ENCODE measurements at regions not wholly inside any gene's neighbourhood (a gene's known extent, or its start where the extent isn't known, plus 50 kb on each side); places are given as distances from the start of the nearest gene placed in this dataset.
A peak's percentile ranks its signal among the peaks of the same experiment; 100 is the strongest.

DNA sequence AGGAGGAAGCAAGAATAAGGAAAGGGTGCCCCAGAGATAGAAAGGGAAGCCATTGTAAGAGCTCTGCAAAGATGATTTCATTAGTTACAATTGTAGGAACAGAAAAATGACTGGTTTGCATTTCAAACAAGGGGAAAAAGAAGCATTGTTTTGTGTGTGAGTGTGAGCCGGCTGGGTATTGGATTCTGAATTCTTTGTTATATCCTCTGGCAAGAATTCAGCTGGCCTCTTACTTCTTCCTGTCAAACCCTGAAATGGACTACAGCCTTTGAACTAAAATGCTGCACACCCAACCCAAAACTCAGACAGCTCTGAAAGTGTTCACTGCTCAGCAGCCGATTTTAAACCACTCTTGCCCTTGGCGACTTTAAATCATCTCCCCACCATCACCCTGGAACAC lies 461.3 kb downstream of the PMP22 start:
- DNase-seq: no peak

DNA sequence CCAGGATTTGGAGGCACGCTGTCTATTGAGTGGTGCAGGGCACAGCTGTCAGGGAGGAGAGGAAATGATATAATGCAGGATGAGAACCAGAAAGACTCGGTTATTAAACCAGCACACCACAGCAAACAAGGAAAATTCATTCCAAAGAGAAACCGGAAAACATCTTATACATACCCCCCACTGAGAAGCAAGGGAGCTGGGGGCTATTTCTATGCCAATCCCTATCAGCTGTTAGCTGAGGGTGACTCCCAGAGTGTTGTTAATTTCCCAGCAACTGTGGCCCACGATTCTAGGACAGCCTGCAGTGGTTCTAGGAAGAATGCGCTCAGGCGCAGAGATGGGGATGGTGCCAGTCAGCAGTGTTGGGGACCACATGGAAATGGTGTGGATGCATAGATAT lies 467.3 kb downstream of the PMP22 start:
- DNase-seq: no peak

DNA sequence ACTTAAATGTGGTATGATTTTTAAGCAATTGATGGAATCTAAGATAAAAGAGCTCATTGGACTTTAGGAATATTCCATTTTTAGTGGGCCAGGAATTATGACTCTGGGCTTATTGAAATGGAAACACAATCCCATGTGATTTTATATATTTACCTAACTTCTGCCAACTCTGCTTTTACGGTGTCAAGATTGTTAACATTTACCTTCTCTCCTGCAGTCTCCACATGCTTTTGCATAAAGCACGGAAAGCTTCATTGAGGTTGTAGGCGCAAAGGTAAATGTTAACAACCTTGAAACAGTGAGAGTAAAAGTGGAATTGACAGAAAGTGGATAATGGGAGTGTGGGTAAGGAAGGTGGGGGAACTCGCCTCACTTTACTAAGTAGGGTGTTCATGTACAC lies 468.1 kb downstream of the PMP22 start:
- no peak for DNase-seq

DNA sequence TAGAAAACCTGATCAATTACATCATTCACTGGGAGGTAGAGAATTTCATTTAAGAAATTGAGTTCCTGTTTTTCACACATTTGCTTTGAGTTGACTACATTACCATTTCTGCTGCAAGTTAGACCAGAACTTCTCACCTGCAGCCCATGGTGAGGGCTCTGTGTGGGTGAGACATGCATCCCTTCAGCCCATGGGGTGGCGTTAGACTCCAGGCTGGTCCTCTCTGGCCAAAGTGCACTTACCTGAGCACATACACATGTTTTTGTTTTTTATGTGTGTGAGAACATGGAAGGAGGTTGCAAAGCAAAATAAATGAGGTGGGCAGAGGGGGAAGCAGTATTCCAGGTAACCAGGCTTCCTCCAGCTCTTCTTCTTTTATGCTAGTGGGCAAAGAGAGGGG lies 470.2 kb downstream of the PMP22 start:
- DNase-seq: no peak

DNA sequence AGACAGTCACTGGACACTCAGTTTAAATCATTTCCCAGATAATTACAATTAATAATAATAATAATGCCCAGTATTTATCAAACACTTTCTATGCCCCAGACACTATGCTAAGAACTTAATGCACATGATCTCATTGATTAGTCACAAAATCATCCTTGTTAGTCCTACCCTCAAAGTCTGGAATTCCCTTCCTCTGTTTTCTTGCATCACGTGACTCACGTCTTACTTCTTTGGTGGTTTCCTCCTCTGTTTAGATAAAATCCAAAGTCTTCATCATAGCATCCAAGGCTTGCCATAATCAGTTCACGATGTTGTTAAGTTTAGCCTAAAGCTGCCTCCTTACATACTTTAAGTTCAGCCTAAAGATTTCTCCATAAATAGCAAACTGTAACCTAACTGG lies 471.9 kb downstream of the PMP22 start:
- DNase-seq: no peak

DNA sequence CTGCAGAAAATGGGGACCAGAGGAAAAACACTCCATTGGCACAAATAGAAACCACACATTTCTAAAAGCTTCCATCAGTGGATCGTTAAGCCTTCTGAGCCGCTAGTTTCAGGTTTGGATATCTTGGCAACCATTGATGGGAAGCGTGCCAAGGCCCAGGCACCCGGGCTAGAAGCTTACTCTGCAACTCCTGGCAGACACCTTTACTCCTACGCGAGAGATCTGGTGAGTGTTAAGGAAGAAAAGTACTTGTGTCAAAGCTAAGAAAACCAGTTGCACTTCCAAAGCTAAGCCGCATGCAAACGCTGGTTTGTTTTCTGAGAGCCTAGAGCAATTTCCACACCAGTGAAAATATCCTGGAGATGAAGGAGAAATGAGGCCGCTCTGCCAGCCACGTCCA lies 472.4 kb downstream of the PMP22 start:
- DNase-seq: no peak

DNA sequence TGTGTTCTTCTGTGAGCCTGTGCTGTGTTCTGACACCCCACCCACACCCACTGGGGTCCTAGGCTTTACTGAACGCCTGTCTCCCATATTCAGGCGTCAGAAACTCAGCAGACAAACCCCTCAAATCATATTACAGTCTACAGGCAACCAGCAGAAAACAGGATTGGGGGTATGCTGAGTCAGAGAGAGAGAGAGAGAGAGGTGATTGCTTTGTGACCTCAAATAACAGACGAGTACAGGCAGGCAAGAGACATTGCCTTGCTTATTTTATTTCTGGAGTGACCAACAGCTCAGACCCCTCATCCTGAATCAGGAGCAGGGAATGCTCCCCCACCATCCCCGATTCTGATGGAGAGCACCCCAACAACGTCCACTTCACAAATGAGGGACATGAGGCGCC lies 473.9 kb downstream of the PMP22 start:
- no peak for DNase-seq

DNA sequence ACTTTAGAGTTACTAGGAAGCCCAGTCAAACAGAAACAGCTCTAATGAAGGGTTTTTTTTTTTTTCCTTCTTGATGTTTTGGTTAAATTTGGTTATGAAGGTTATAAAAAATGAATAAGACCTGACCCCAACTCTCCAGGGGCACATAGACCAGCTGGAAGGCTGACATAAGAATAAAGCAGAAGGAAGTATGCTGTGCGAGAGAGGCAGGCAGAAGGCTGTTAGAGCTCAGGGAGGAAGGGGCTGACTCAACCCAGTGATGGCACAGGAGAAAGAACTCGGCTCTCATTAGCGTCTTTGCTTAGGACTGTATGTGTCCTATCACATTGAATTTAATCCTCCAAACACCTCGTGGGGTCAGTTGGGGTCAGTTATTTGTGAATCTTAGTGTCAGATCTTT lies 474.6 kb downstream of the PMP22 start:
- DNase-seq: no peak

DNA sequence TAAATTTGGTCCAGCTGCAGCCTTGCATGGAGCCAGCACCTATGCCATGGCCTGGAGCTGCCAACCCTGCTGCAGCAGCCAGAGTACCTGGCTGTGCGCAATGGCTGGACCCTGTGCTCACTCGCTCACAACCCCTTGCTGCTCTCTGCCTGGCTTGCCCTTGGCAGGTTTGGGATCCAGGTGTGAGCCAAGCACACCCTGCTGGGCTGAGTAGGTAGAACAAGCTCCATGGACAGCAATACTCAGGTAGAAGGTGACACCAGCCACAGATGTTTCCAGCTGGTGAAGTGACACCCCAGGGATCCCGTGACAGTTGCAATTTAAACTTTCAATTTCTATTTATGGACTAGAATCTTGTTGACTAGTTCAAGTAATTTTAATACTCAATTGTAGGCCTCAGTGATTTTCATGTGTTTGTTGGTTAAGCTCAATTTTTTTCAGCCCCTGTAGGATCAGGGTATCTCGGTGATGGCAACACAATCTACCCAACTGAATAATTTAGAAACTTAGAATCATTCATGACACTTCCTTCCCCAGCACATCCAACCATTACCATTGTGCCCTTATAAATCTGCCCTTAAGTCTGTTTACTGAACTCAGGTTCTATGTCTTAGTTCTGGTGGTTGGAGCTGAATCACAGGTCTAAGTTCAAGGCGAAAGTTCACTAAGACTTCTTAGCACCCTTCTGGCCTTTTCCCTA lies 480.0 kb downstream of the PMP22 start:
- DNase-seq: peak; percentile 36

DNA sequence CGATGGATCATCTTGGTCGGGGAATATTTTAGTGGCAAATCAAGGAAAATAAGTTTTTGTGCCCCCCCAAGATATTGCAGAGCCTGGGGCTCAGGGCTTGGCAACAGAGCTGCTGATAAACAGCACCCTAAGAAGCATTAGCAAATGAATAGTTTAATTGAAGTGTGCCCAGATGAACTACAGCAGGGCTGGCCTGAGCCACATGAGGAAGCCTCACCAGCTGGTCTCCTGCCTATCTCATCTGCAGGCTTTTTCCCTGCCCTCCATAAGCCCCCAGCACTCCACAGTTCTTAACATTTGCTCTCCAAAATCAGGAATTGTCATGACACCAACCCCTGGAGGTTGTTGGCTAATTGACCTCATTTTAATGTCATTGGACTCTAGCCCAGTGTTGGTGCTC lies 480.2 kb downstream of the HS3ST3B1 start:
- no peak for DNase-seq

DNA sequence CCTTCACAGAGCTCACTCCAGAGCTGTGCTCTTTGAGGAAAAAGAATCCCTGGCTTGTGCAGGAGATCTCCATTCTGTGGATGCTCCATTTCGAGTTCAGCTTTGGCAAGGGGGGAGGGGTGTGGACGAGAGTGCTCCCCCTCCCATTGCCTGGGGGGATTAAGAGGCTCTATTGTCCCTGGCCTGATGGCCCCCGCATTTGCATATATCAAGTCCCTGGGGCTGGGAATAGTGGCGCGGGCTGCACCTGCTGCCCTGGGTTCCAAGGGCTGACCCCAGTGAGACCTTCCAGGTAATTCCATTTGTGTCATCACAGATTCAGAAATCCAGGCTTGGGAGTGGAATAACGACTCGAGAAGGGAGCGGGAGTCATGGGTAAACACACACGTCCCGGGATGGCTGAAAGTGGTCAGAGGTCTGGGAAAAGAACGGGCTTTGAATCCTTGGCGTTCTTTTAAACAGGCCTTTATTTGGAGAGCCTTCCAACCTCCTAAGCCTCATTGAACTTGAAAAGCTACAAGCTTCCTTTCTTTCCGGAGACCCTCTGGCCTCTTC lies 479.3 kb downstream of the HS3ST3B1 start:
- DNase-seq: no peak

DNA sequence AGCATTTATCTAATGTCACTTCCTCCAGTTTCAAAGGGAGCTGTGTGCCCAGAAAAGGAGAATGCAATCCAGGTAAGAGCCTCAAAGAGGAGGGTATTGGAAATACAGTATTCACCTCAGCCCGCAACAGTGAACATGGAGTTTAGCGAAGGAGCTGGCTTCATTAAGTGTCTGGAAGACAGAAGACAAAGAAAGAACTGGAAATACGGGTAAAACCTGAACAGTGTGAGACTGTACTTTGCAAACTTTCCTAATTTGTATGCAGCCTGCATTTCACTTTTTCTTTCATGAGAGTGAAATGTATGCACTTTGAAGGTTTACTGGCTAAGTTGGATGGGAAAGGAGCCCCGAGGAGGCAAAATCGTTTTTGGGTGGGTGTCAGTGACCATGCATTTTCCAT lies 478.4 kb downstream of the HS3ST3B1 start:
- DNase-seq: no peak

DNA sequence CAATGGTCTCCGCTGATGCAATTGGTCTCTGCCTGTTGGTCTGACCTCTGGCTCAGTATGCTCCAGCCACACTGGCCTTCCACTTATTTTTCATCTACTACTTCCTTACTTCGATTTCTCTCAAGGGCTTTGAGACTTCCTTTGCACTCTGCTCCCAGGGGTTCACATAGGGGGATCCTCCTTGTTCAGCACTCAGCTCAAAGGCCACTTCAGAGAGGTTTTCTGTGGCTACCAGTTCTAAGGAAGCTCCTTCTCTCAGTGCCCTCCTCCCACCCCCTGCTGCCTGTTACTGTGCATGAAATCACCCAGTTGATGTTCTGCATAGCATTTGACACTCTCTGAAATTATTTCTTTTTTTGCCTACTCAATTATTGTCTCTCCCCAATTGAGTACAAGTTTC lies 476.4 kb downstream of the HS3ST3B1 start:
- no peak for DNase-seq

DNA sequence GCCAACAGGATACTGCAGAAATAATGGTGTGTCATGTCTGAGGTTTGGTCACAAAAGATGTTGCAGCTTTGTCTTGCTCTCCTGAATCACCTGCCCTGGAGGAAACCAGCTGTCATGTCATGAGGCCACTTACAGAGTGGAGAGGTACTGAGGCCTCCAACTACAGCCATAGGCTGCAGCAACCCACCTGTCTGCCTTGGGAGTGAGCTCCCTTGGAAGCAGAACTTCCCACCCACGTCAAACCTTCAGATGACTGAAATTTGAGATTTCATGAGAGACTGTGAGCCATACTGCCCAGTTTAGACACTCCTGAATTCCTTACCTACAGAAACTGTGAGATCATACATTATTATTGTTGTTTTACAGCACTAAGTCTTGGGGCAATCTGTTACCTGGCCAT lies 475.9 kb downstream of the HS3ST3B1 start:
- DNase-seq: no peak

DNA sequence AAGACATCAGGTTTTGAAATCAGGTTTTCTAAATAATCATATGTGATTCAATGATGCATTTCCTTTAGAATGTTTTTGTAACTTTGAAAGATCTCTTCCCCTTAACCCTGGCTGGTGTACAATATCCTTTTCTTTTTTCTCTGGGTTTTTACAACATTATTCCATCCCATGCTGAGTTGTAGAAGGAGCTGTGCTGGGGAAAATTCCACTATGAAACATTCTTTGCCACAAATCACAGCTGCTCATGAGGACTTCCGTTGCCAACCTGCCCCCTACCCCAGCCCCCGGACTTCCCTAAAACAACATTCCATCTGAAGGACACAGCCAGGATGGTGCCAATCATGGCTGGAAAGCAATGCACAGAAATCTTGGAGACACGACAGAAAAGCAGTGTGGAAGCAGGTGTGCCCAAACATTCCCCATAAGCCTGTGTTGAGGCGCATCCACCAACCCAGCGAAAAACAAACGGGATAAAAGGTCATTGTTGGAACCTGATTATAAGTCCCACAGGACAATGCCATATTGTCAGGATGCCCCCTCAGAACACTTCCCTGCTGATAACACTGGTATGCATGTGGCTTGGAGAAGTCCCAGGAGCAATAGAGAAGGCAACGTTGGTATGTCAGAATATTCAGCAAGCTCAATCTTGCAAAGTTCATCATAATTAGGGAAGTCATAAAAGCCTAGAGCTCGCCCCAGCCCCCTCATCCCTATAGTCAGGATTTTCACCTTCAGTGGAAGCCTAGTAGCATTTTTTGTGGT lies 475.0 kb downstream of the HS3ST3B1 start:
- DNase-seq: no peak

DNA sequence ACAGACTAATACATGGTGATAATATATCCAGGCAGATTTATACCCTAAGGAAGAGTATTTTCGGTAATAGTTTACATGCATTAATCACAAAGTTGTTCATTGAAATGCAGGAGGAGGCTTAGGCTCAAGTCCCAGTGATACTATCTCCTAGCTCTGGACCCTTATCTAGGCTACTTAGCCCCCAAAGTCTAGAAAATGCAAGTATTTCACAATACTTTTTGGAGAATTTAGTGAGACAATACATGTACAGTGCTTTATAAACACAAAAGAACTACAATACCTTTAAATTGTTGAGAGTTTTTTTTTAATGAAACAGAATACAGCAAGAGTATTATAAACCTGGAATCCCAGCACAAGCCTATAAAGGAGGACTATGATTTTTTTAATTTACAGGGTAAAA lies 473.9 kb downstream of the HS3ST3B1 start:
- DNase-seq: no peak

DNA sequence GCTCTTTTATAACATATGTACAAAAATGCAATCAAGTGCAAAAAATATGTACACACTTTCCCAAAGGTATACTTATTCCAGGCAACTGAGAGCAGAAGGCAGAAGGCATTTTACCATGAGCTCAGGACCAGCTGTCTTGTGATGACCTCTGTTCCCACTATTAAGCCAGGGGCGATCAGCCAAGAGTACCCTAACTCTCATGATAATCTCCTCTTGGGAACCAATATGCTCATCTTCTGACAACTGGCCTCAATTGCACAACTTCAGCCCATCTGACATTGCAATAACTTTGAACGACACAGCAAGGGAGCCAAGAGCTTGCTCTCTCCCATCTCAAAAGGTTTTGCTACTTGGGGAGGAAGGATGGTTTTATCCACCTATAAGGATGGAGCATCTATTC lies 471.9 kb downstream of the HS3ST3B1 start:
- no peak for DNase-seq

DNA sequence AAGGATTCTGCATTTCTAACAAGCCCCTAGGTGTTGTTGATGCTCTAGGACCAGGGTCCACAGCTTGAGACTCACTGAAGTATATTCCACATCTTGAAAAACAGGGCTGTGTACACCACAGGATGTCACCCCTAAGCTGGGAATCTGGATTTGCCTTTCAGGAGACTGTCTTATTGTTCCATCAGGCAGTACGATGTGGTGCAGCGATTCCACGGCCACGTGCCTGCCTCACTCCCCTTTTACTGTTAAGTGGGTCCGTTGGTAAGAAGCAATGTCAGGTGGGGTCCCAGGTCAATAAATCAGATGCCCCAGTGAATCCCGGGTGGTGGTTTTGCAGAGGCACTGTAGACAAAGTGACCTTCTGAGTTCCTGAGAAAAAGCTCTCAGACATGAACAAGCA lies 470.7 kb downstream of the HS3ST3B1 start:
- DNase-seq: no peak

DNA sequence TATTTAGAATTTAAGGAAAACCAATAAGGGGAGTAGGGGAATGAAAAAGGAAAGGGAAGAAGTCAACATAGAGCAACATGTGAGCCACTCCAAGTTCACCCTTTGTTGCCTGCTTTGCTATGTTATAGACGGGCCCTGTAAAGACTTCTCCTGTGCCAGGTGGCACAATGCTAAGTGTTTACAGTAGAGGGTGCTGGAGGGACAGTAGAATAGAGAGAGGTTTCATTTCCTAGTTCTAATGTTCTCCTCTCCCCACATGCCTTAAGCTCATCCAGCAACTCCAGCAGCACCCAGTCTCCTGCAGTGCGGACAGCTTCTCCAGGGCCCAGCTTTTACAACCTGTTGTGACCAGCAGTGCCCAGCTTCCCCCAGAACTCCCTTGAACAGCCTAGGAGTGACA lies 468.0 kb downstream of the HS3ST3B1 start:
- no peak for DNase-seq

DNA sequence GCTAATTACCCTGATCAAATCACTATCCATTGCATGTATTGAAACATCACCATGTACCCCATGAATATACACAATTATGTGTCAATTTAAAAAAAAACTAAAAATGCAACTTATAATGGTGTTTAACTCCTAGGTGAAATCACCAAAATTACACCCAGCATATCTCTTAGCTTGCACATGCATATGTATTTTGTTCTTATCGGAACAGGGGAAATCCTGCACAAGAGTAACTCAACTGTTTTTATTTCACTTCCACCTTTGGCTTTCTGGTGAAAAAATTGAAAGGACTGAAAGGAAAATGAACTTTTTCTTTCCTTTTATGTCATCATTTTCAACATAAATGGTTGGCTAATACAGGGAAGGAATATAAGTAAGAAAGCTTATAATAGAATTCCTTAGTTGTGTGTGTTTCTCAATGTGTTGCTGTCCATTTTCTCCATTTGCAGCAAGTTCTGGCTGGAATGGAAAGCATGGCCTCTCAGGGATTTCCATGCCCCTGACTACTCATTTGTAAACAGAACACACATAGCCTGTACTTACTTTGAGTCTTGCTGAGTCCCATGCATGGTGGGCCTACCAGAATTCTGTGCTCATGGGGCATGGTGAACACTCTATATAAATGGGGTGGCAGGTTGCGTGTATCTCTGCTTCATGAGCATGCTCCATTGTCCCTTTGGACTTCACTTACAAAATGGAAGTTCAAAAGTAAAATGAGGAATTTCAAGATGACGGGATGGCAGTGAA lies 462.0 kb downstream of the HS3ST3B1 start:
- no peak for DNase-seq

DNA sequence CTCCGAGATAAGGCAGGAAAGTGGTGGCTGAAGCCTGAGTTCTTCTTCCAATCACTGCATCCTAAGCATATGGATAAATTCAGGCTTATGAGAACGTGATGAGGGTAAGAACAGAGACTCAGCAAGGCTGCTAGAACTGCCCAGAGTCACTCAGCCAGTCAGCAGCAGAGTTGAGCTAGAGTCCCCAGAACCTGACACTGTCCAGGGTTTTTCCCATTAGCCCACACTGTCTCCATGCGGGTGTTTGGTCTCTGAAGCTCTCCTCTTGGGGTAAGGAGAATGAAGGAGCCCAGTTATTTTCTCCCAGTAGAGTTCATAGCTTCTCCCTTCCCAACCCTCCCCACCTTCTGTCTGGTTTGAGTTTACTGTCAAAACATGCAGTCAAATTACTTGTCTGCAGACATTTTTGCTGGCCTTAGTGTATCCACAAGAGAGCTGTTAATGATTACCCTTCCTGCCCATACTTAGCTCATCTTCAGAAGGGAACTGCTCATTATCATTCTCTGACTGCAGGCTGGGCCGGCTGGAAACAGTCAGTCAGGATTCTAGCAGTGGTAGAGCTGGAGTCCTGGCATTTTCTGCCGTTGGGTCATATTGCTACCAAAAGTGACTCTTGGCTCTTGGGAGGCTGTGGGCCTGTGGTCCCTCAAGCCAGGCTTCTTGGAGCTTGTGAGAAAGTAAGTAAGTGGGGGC lies 460.0 kb downstream of the HS3ST3B1 start:
- no peak for DNase-seq

DNA sequence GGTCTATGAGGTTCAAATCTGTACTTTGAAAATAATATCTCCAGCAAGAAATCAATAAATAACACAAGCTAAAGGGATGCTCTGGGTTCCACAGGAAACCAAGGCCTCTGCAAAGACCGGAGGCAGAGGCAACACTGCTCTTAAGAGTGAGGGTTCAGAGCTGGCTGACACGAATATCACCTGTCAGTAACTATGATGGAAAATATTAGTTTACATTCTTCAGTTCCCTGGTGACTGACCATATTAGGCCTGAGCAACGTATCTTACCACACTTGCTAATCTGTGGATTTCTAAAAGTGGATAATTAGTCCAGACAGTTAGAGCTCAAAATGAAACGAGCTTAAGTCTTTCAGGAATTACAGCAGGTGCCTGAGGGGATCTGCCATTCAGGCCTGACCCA lies 459.3 kb downstream of the HS3ST3B1 start:
- no peak for DNase-seq

DNA sequence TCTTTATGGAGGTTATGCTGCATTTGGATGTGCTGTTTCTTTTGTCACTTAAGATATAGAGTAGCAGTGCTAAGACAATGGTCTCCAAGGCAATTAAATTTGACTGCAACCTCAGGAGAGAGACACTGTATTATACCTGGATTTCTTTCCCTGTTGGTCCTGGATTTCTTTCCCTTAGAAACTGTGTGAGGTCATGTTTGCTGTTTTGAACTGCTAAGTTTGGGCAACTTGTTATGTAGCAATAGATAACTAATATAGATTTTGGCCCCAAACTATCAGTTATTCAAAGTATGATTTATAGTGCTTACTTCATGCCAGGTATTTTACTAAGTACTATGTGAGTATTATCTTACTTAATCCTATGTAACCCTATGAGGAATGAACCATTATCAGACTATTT lies 458.4 kb downstream of the HS3ST3B1 start:
- DNase-seq: no peak

All from CD4-positive, alpha-beta T cell treated with Interleukin-17A for 1 hour (primary cell).